Parathyroid adenoma (tissue), 2 donors: ENCODE measurements at regions not wholly inside any gene's neighbourhood (a gene's known extent, or its start where the extent isn't known, plus 50 kb on each side); places are given as distances from the start of the nearest gene placed in this dataset.

ENCODE experiments used
- H2AFZ ChIP-seq: fragments of 300-600 bp; sonication (generic); one replicate; pipeline ENCODE4 v1.7.0; 2017; ENCODE audit warnings: antibody characterized with exemption, mild to moderate bottlenecking
- H3K27ac ChIP-seq: fragments of 300-600 bp; sonication (generic); one replicate; pipeline ENCODE4 v1.7.0; 2017
- H3K27me3 ChIP-seq: fragments of 300-600 bp; sonication (generic); one replicate; pipeline ENCODE4 v1.7.0; 2017; ENCODE audit warnings: low read length; ENCODE audit not compliant: control insufficient read depth, insufficient read depth
- H3K36me3 ChIP-seq: fragments of 300-600 bp; sonication (generic); one replicate; pipeline ENCODE4 v1.7.0; 2017; ENCODE audit warnings: low read length; ENCODE audit not compliant: control insufficient read depth, insufficient read depth
- H3K4me1 ChIP-seq: fragments of 300-600 bp; sonication (generic); one replicate; pipeline ENCODE4 v1.7.0; 2017; ENCODE audit warnings: control low read depth
- H3K4me2 ChIP-seq: fragments of 300-600 bp; sonication (generic); one replicate; pipeline ENCODE4 v1.7.0; 2017; ENCODE audit warnings: low read length
- H3K4me3 ChIP-seq: fragments of 300-600 bp; sonication (generic); one replicate; pipeline ENCODE4 v1.7.0; 2017; ENCODE audit warnings: low read depth, low read length
- H3K79me2 ChIP-seq: fragments of 300-600 bp; sonication (generic); one replicate; pipeline ENCODE4 v1.7.0; 2017; ENCODE audit warnings: control low read depth
- H3K9ac ChIP-seq: fragments of 300-600 bp; sonication (generic); one replicate; pipeline ENCODE4 v1.7.0; 2017; ENCODE audit warnings: mild to moderate bottlenecking
- H3K9me3 ChIP-seq: fragments of 300-600 bp; sonication (generic); one replicate; pipeline ENCODE4 v1.7.0; 2017; ENCODE audit warnings: low read length; ENCODE audit not compliant: control insufficient read depth
- CTCF ChIP-seq: fragments of 300-600 bp; sonication (generic); IDR thresholded peaks from one replicate; pipeline ENCODE4 v1.7.0; 2017; ENCODE audit warnings: antibody characterized with exemption, mild to moderate bottlenecking
- donor health status: primary hyperparathyroidism.

GRCh38 chr15:29396176-29396811, 126.7 kb upstream of the NSMCE3 start:
- Histone ChIP-seq H3K36me3 (no peaks in the 10 kb centered on the region), H3K27ac (no peak overlapping the region), H3K79me2 (peaks cover 6% of the 10 kb centered on the region), H3K27me3 (no peaks in the 10 kb centered on the region), H3K4me1 (no peaks in the 10 kb centered on the region), H3K4me2 (no peak overlapping the region), H2AFZ (no peak overlapping the region), H3K9me3 (no peaks in the 10 kb centered on the region), H3K9ac (no peak overlapping the region), H3K4me3 (no peak overlapping the region)
- no peak for TF ChIP-seq CTCF

- TF ChIP-seq CTCF = no peak
- Histone ChIP-seq H3K4me3 (no peak overlapping the region), H3K9me3 (no peaks in the 10 kb centered on the region), H3K27me3 (no peaks in the 10 kb centered on the region), H3K9ac (no peak overlapping the region), H3K4me1 (no peaks in the 10 kb centered on the region), H3K27ac (no peak overlapping the region), H3K4me2 (no peak overlapping the region), H3K36me3 (no peaks in the 10 kb centered on the region), H3K79me2 (peaks cover 14% of the 10 kb centered on the region), H2AFZ (no peak overlapping the region)
Measured at GRCh38 chr15:29393443-29393842, 123.8 kb upstream of the NSMCE3 start.

GRCh38 chr15:29392358-29392757, 122.7 kb upstream of the NSMCE3 start:
- H3K27ac ChIP-seq = no peak overlapping the region
- peaks cover 14% of the 10 kb centered on the region for H3K79me2 ChIP-seq
- no peak overlapping the region for H3K9ac ChIP-seq
- no peak for TF ChIP-seq CTCF
- H2AFZ ChIP-seq = no peak overlapping the region
- no peaks in the 10 kb centered on the region for H3K4me1 ChIP-seq
- no peaks in the 10 kb centered on the region for H3K27me3 ChIP-seq
- H3K36me3 ChIP-seq = no peaks in the 10 kb centered on the region
- H3K9me3 ChIP-seq = no peaks in the 10 kb centered on the region
- H3K4me2 ChIP-seq = no peak overlapping the region
- no peak overlapping the region for H3K4me3 ChIP-seq

GRCh38 chr15:29390051-29390450, 120.4 kb upstream of the NSMCE3 start:
- no peaks in the 10 kb centered on the region for H3K4me1 ChIP-seq
- H3K27me3 ChIP-seq = no peaks in the 10 kb centered on the region
- H3K4me2 ChIP-seq = no peak overlapping the region
- no peaks in the 10 kb centered on the region for H3K36me3 ChIP-seq
- no peak overlapping the region for H2AFZ ChIP-seq
- TF ChIP-seq CTCF = no peak
- no peak overlapping the region for H3K27ac ChIP-seq
- peaks cover 17% of the 10 kb centered on the region for H3K79me2 ChIP-seq
- no peak overlapping the region for H3K4me3 ChIP-seq
- no peak overlapping the region for H3K9ac ChIP-seq
- no peaks in the 10 kb centered on the region for H3K9me3 ChIP-seq

GRCh38 chr15:29386523-29386922, 116.9 kb upstream of the NSMCE3 start:
- Histone ChIP-seq H3K4me3 (no peak overlapping the region), H3K4me2 (no peak overlapping the region), H3K27ac (no peak overlapping the region), H3K4me1 (no peaks in the 10 kb centered on the region), H3K27me3 (no peaks in the 10 kb centered on the region), H3K9me3 (no peaks in the 10 kb centered on the region), H3K36me3 (no peaks in the 10 kb centered on the region), H2AFZ (no peak overlapping the region), H3K9ac (no peak overlapping the region), H3K79me2 (peaks cover 12% of the 10 kb centered on the region)
- no peak for TF ChIP-seq CTCF
